ENCODE measurements at regions not wholly inside any gene's neighbourhood (a gene's known extent, or its start where the extent isn't known, plus 50 kb on each side); places are given as distances from the start of the nearest gene placed in this dataset.

GRCh38 chr6:140932909-140933308, 1199.8 kb upstream of the GJE1 start:
- Histone ChIP-seq H3K9me3 (ENCODE audit: control insufficient read depth, low read length) (peaks cover 3% of the 10 kb centered on the region), H3K14ac (ENCODE audit: low read length in 2 of 2) (no peak overlapping the region), H3K4ac (ENCODE audit: low read depth in 1 of 2, low read length in 2 of 2) (no peak overlapping the region), H3K4me2 (ENCODE audit: low read length, poor library complexity, severe bottlenecking) (no peak overlapping the region), H3K27me3 (ENCODE audit: control insufficient read depth in 1 of 2, insufficient read depth in 1 of 2, low read length in 2 of 2) (no peaks in the 10 kb centered on the region), H3K36me3 (ENCODE audit: control insufficient read depth in 1 of 2, insufficient read depth in 2 of 2, low read depth in 1 of 2, low read length in 2 of 2) (no peaks in the 10 kb centered on the region), H3K9ac (ENCODE audit: low read length) (no peak overlapping the region), H2BK12ac (ENCODE audit: low read length in 2 of 2) (no peak overlapping the region), H3K4me1 (ENCODE audit: control insufficient read depth, insufficient read depth, low read depth, low read length) (no peaks in the 10 kb centered on the region), H2AFZ (ENCODE audit: low read depth, low read length) (no peak overlapping the region), H3K27ac (ENCODE audit: low read length, poor library complexity, severe bottlenecking) (no peak overlapping the region), H2BK120ac (ENCODE audit: low read depth, low read length) (no peak overlapping the region), H3K23ac (ENCODE audit: low read length in 2 of 2) (no peak overlapping the region), H2BK5ac (ENCODE audit: low read depth, low read length, poor library complexity, severe bottlenecking) (no peak overlapping the region), H4K8ac (ENCODE audit: low read length) (no peak overlapping the region), H3K4me3 (ENCODE audit: insufficient read depth in 1 of 2, low read depth in 1 of 2, low read length in 2 of 2) (no peak overlapping the region), H2BK15ac (ENCODE audit: low read depth, poor library complexity, severe bottlenecking) (no peak overlapping the region), H3K79me1 (replicated peaks; ENCODE audit: low read length, poor library complexity, severe bottlenecking) (no peaks in the 10 kb centered on the region), H4K91ac (ENCODE audit: low read length) (no peak overlapping the region), H2AK5ac (ENCODE audit: low read length, severe bottlenecking) (no peak overlapping the region), H3K18ac (ENCODE audit: low read depth in 1 of 2, low read length in 2 of 2) (no peak overlapping the region)
- no CpG with 5 or more reads among the region's 2 CpGs for WGBS
- no peak for DNase-seq

DNA sequence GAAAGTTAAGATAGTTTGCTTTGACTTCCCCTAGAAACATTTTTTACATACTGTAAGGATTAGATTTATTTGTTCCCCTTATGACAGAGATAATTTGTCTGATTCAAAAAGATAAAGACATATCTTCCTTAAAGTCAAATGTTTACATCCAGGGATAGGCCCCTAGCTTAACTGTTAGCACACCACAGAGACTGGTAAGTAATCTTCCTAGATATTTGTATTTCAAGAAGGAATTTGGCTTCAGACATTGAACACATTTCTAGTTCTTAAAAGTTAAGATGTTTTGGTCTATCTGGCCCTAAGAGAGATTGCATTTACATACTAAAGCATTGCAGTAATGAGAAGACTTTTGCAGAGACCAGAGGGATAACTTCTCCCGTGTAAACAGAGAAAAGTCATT, 1201.1 kb upstream of the GJE1 start:
- H3K4me3 ChIP-seq (ENCODE audit: insufficient read depth in 1 of 2, low read depth in 1 of 2, low read length in 2 of 2) = no peak overlapping the region
- H2BK15ac ChIP-seq (ENCODE audit: low read depth, poor library complexity, severe bottlenecking) = no peak overlapping the region
- H3K4ac ChIP-seq (ENCODE audit: low read depth in 1 of 2, low read length in 2 of 2) = no peak overlapping the region
- no CpG with 5 or more reads among the region's 1 CpG for WGBS
- no peaks in the 10 kb centered on the region for H3K79me1 ChIP-seq (replicated peaks; ENCODE audit: low read length, poor library complexity, severe bottlenecking)
- no peak overlapping the region for H3K27ac ChIP-seq (ENCODE audit: low read length, poor library complexity, severe bottlenecking)
- no peaks in the 10 kb centered on the region for H3K4me1 ChIP-seq (ENCODE audit: control insufficient read depth, insufficient read depth, low read depth, low read length)
- no peak overlapping the region for H3K18ac ChIP-seq (ENCODE audit: low read depth in 1 of 2, low read length in 2 of 2)
- no peak for DNase-seq
- H3K9me3 ChIP-seq (ENCODE audit: control insufficient read depth, low read length) = peaks cover 3% of the 10 kb centered on the region
- no peaks in the 10 kb centered on the region for H3K27me3 ChIP-seq (ENCODE audit: control insufficient read depth in 1 of 2, insufficient read depth in 1 of 2, low read length in 2 of 2)
- H3K9ac ChIP-seq (ENCODE audit: low read length) = no peak overlapping the region
- H2AFZ ChIP-seq (ENCODE audit: low read depth, low read length) = no peak overlapping the region
- no peaks in the 10 kb centered on the region for H3K36me3 ChIP-seq (ENCODE audit: control insufficient read depth in 1 of 2, insufficient read depth in 2 of 2, low read depth in 1 of 2, low read length in 2 of 2)
- H3K14ac ChIP-seq (ENCODE audit: low read length in 2 of 2) = no peak overlapping the region
- H4K8ac ChIP-seq (ENCODE audit: low read length) = no peak overlapping the region
- no peak overlapping the region for H3K4me2 ChIP-seq (ENCODE audit: low read length, poor library complexity, severe bottlenecking)
- H2BK5ac ChIP-seq (ENCODE audit: low read depth, low read length, poor library complexity, severe bottlenecking) = no peak overlapping the region
- no peak overlapping the region for H3K23ac ChIP-seq (ENCODE audit: low read length in 2 of 2)
- no peak overlapping the region for H4K91ac ChIP-seq (ENCODE audit: low read length)
- no peak overlapping the region for H2AK5ac ChIP-seq (ENCODE audit: low read length, severe bottlenecking)
- no peak overlapping the region for H2BK120ac ChIP-seq (ENCODE audit: low read depth, low read length)
- H2BK12ac ChIP-seq (ENCODE audit: low read length in 2 of 2) = no peak overlapping the region

GRCh38 chr6:140929121-140929520, 1203.6 kb upstream of the GJE1 start:
- no peaks in the 10 kb centered on the region for H3K79me1 ChIP-seq (replicated peaks; ENCODE audit: low read length, poor library complexity, severe bottlenecking)
- H3K9me3 ChIP-seq (ENCODE audit: control insufficient read depth, low read length) = peaks cover 3% of the 10 kb centered on the region
- no peaks in the 10 kb centered on the region for H3K4me1 ChIP-seq (ENCODE audit: control insufficient read depth, insufficient read depth, low read depth, low read length)
- H4K8ac ChIP-seq (ENCODE audit: low read length) = no peak overlapping the region
- no peak overlapping the region for H3K9ac ChIP-seq (ENCODE audit: low read length)
- no peak overlapping the region for H3K4me2 ChIP-seq (ENCODE audit: low read length, poor library complexity, severe bottlenecking)
- no peaks in the 10 kb centered on the region for H3K36me3 ChIP-seq (ENCODE audit: control insufficient read depth in 1 of 2, insufficient read depth in 2 of 2, low read depth in 1 of 2, low read length in 2 of 2)
- no peak overlapping the region for H3K4ac ChIP-seq (ENCODE audit: low read depth in 1 of 2, low read length in 2 of 2)
- H3K18ac ChIP-seq (ENCODE audit: low read depth in 1 of 2, low read length in 2 of 2) = no peak overlapping the region
- H4K91ac ChIP-seq (ENCODE audit: low read length) = no peak overlapping the region
- H3K23ac ChIP-seq (ENCODE audit: low read length in 2 of 2) = no peak overlapping the region
- H3K27ac ChIP-seq (ENCODE audit: low read length, poor library complexity, severe bottlenecking) = no peak overlapping the region
- no peak overlapping the region for H2BK12ac ChIP-seq (ENCODE audit: low read length in 2 of 2)
- no peak overlapping the region for H2BK120ac ChIP-seq (ENCODE audit: low read depth, low read length)
- H2BK5ac ChIP-seq (ENCODE audit: low read depth, low read length, poor library complexity, severe bottlenecking) = no peak overlapping the region
- H2BK15ac ChIP-seq (ENCODE audit: low read depth, poor library complexity, severe bottlenecking) = no peak overlapping the region
- H3K27me3 ChIP-seq (ENCODE audit: control insufficient read depth in 1 of 2, insufficient read depth in 1 of 2, low read length in 2 of 2) = no peaks in the 10 kb centered on the region
- no peak overlapping the region for H2AK5ac ChIP-seq (ENCODE audit: low read length, severe bottlenecking)
- no peak overlapping the region for H3K14ac ChIP-seq (ENCODE audit: low read length in 2 of 2)
- H3K4me3 ChIP-seq (ENCODE audit: insufficient read depth in 1 of 2, low read depth in 1 of 2, low read length in 2 of 2) = no peak overlapping the region
- DNase-seq = no peak
- H2AFZ ChIP-seq (ENCODE audit: low read depth, low read length) = no peak overlapping the region

- Histone ChIP-seq H4K91ac (ENCODE audit: low read length) (no peak overlapping the region), H2BK120ac (ENCODE audit: low read depth, low read length) (no peak overlapping the region), H3K27ac (ENCODE audit: low read length, poor library complexity, severe bottlenecking) (no peak overlapping the region), H2BK12ac (ENCODE audit: low read length in 2 of 2) (no peak overlapping the region), H3K4me3 (ENCODE audit: insufficient read depth in 1 of 2, low read depth in 1 of 2, low read length in 2 of 2) (no peak overlapping the region), H2BK5ac (ENCODE audit: low read depth, low read length, poor library complexity, severe bottlenecking) (no peak overlapping the region), H3K79me1 (replicated peaks; ENCODE audit: low read length, poor library complexity, severe bottlenecking) (no peaks in the 10 kb centered on the region), H2AK5ac (ENCODE audit: low read length, severe bottlenecking) (peak overlapping the region; percentile 22), H3K4ac (ENCODE audit: low read depth in 1 of 2, low read length in 2 of 2) (no peak overlapping the region), H3K9ac (ENCODE audit: low read length) (no peak overlapping the region), H2BK15ac (ENCODE audit: low read depth, poor library complexity, severe bottlenecking) (no peak overlapping the region), H3K23ac (ENCODE audit: low read length in 2 of 2) (no peak overlapping the region), H3K36me3 (ENCODE audit: control insufficient read depth in 1 of 2, insufficient read depth in 2 of 2, low read depth in 1 of 2, low read length in 2 of 2) (no peaks in the 10 kb centered on the region), H3K9me3 (ENCODE audit: control insufficient read depth, low read length) (no peaks in the 10 kb centered on the region), H4K8ac (ENCODE audit: low read length) (no peak overlapping the region), H2AFZ (ENCODE audit: low read depth, low read length) (no peak overlapping the region), H3K18ac (ENCODE audit: low read depth in 1 of 2, low read length in 2 of 2) (no peak overlapping the region), H3K4me1 (ENCODE audit: control insufficient read depth, insufficient read depth, low read depth, low read length) (no peaks in the 10 kb centered on the region), H3K4me2 (ENCODE audit: low read length, poor library complexity, severe bottlenecking) (no peak overlapping the region), H3K27me3 (ENCODE audit: control insufficient read depth in 1 of 2, insufficient read depth in 1 of 2, low read length in 2 of 2) (no peaks in the 10 kb centered on the region), H3K14ac (ENCODE audit: low read length in 2 of 2) (no peak overlapping the region)
- 100% methylated on average over 1 of the region's 1 CpG for WGBS
- no peak for DNase-seq
Measured at GRCh38 chr6:140923048-140923447, 1209.7 kb upstream of the GJE1 start.
